H1 (cell line): ENCODE measurements at regions not wholly inside any gene's neighbourhood (a gene's known extent, or its start where the extent isn't known, plus 50 kb on each side); places are given as distances from the start of the nearest gene placed in this dataset.

Source experiments
- RAD21 ChIP-seq, 2 experiments: IDR thresholded peaks in 1 of 2; conservative IDR thresholded peaks in 1 of 2; 2 replicates each; pipeline ENCODE4 v1.6.1; 2011; ENCODE audit warnings: low read depth in 2 of 2, low read length in 2 of 2, improper control_type of control experiment in 1 of 2, inconsistent platforms in 1 of 2, mild to moderate bottlenecking in 1 of 2, moderate library complexity in 1 of 2

DNA sequence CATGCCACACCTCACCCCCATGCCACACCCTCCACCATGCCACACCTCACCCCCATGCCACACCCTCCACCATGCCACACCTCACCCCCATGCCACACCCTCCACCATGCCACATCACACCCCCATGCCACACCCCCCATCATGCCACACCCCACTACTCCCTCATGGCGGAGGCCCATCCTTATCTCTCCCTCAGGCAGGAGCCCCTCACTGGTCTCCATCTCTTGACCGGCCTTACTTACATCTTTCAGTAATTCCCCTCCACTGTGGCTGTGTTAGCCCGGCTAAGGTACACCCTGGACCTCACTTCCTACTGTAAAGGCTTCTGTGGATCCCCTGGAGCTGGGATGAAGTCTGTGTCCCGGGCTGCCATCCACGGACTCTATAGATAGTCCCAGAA lies 102.0 kb downstream of the OLFM1 start (continued):
- no peak for TF ChIP-seq RAD21 (IDR thresholded peaks at IDR 0.05 in 1 of 2, conservative IDR thresholded peaks at IDR 0.05 in 1 of 2; ENCODE audit: low read depth in 2 of 2, low read length in 2 of 2)
